WTC11 (cell line): ENCODE measurements at regions not wholly inside any gene's neighbourhood (a gene's known extent, or its start where the extent isn't known, plus 50 kb on each side); places are given as distances from the start of the nearest gene placed in this dataset.
"Not testable (repeated sequence)": the region's sequence is repeated elsewhere in the genome, so short reads cannot be mapped to it uniquely, and the experiment has no call there.

Experiments
- ATAC-seq: fragments of 200-7000 bp; cut with Tn5 transposase; 2 replicates; pipeline ENCODE4 v1.10.0; 2021; ENCODE audit warnings: mild to moderate bottlenecking, moderate library complexity
- CTCF ChIA-PET: fragments of 300-600 bp; sonication (Branson Sonifier 250); formaldehyde crosslinking; loops from one replicate; lab custom pipeline; 2021; ENCODE audit warnings: antibody characterized with exemption; lab: Charles Lee
- POLR2A ChIA-PET: fragments of 350-600 bp; sonication (Branson Sonifier 250); formaldehyde crosslinking; loops from one replicate; lab custom pipeline; 2021; ENCODE audit warnings: antibody characterized with exemption; lab: Charles Lee
- DNase-seq: peaks from one replicate; pipeline ENCODE4 v3.0.0; 2021; ENCODE audit warnings: low spot score
- H3K27ac Mint-ChIP-seq: 2 replicates; pipeline ENCODE4 v1.8.0; 2021; ENCODE audit warnings: mixed read lengths
- H3K27me3 Mint-ChIP-seq: 2 replicates; pipeline ENCODE4 v1.8.0; 2021; ENCODE audit warnings: low read depth, mild to moderate bottlenecking, moderate library complexity, mixed read lengths
- H3K36me3 Mint-ChIP-seq: 2 replicates; pipeline ENCODE4 v1.8.0; 2021; ENCODE audit warnings: mixed read lengths
- H3K4me1 Mint-ChIP-seq: 2 replicates; pipeline ENCODE4 v1.8.0; 2022; ENCODE audit warnings: mixed read lengths
- H3K4me3 Mint-ChIP-seq: 2 replicates; pipeline ENCODE4 v1.8.0; 2021; ENCODE audit warnings: mild to moderate bottlenecking, moderate library complexity, mixed read lengths
- H3K9me3 Mint-ChIP-seq: 2 replicates; pipeline ENCODE4 v1.8.0; 2021; ENCODE audit warnings: mixed read lengths
- ESRRA ChIP-seq: sonication (generic); formaldehyde crosslinking; IDR thresholded peaks from 2 replicates; pipeline ENCODE4 v1.8.1; 2022; ENCODE audit warnings: mild to moderate bottlenecking, missing genetic modification reagents, borderline replicate concordance
- FOXJ3 ChIP-seq: sonication (generic); formaldehyde crosslinking; IDR thresholded peaks from 2 replicates; pipeline ENCODE4 v1.9.0; 2021; ENCODE audit warnings: missing genetic modification reagents, mild to moderate bottlenecking, borderline replicate concordance
- FOXP1 ChIP-seq: sonication (generic); formaldehyde crosslinking; IDR thresholded peaks from 2 replicates; pipeline ENCODE4 v1.8.0; 2022; ENCODE audit warnings: missing genetic modification reagents, mild to moderate bottlenecking, moderate library complexity, borderline replicate concordance
- GABPB1 ChIP-seq: sonication (generic); formaldehyde crosslinking; IDR thresholded peaks from 2 replicates; pipeline ENCODE4 v1.8.1; 2023; ENCODE audit warnings: mild to moderate bottlenecking, missing genetic modification reagents
- NFYB ChIP-seq: sonication (generic); formaldehyde crosslinking; conservative IDR thresholded peaks from 2 replicates; pipeline ENCODE4 v1.8.0; 2022; ENCODE audit warnings: low read depth, missing genetic modification reagents
- RELA ChIP-seq: sonication (generic); formaldehyde crosslinking; IDR thresholded peaks from 2 replicates; pipeline ENCODE4 v1.8.1; 2022; ENCODE audit warnings: missing genetic modification reagents, mild to moderate bottlenecking, borderline replicate concordance
- SMAD4 ChIP-seq: sonication (generic); formaldehyde crosslinking; IDR thresholded peaks from 2 replicates; pipeline ENCODE4 v1.8.0; 2022; ENCODE audit warnings: mild to moderate bottlenecking, missing genetic modification reagents
- TCF7 ChIP-seq: sonication (generic); formaldehyde crosslinking; IDR thresholded peaks from 2 replicates; pipeline ENCODE4 v1.8.0; 2022; ENCODE audit warnings: mild to moderate bottlenecking, low read depth, missing genetic modification reagents, moderate library complexity
- TEAD1 ChIP-seq: sonication (generic); formaldehyde crosslinking; IDR thresholded peaks from 2 replicates; pipeline ENCODE4 v1.8.0; 2022; ENCODE audit warnings: mild to moderate bottlenecking, missing genetic modification reagents
- TEAD4 ChIP-seq: sonication (generic); formaldehyde crosslinking; IDR thresholded peaks from 2 replicates; pipeline ENCODE4 v1.8.0; 2022; ENCODE audit warnings: mild to moderate bottlenecking, missing genetic modification reagents
- ZBTB43 ChIP-seq: sonication (generic); formaldehyde crosslinking; IDR thresholded peaks from 2 replicates; pipeline ENCODE4 v1.8.1; 2023; ENCODE audit warnings: mild to moderate bottlenecking, missing genetic modification reagents
- ZNF121 ChIP-seq: sonication (generic); formaldehyde crosslinking; IDR thresholded peaks from 2 replicates; pipeline ENCODE4 v1.8.0; 2023; ENCODE audit warnings: missing genetic modification reagents
- ZNF532 ChIP-seq: fragments of 250-450 bp; sonication (Bioruptor Pico); IDR thresholded peaks from 2 replicates; pipeline ENCODE4 v1.9.0; 2021; ENCODE audit warnings: mild to moderate bottlenecking, borderline replicate concordance
- TF ChIP-seq, protein P1 (sequence below): fragments of 250-450 bp; sonication (Bioruptor Pico); IDR thresholded peaks from 2 replicates; pipeline ENCODE4 v1.8.0; 2021; ENCODE audit warnings: mild to moderate bottlenecking
- TF ChIP-seq, protein P2 (sequence below): sonication (generic); formaldehyde crosslinking; IDR thresholded peaks from 2 replicates; pipeline ENCODE4 v1.8.0; 2023; ENCODE audit warnings: mild to moderate bottlenecking, missing genetic modification reagents
- TF ChIP-seq, protein P3 (sequence below): sonication (generic); formaldehyde crosslinking; conservative IDR thresholded peaks from 2 replicates; pipeline ENCODE4 v1.8.1; 2022; ENCODE audit warnings: mild to moderate bottlenecking, missing genetic modification reagents

- H3K27me3 Mint-ChIP-seq, result no peaks in the 10 kb centered on the region; the same call in 1 of the 2 replicates
- DNase-seq, result no peak
- H3K27ac Mint-ChIP-seq, result no peak overlapping the region
- ATAC-seq, result no peak
- H3K4me3 Mint-ChIP-seq, result no peak overlapping the region
- ChIA-PET POLR2A (no interaction called here), CTCF (no interaction called here)
- TF ChIP-seq ZNF121 (CRISPR knock-in tag) (no peak), ESRRA (CRISPR knock-in tag) (no peak), GABPB1 (CRISPR knock-in tag) (peak; percentile 89)
- TF ChIP-seq, protein P1, sequence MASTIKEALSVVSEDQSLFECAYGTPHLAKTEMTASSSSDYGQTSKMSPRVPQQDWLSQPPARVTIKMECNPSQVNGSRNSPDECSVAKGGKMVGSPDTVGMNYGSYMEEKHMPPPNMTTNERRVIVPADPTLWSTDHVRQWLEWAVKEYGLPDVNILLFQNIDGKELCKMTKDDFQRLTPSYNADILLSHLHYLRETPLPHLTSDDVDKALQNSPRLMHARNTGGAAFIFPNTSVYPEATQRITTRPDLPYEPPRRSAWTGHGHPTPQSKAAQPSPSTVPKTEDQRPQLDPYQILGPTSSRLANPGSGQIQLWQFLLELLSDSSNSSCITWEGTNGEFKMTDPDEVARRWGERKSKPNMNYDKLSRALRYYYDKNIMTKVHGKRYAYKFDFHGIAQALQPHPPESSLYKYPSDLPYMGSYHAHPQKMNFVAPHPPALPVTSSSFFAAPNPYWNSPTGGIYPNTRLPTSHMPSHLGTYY (CRISPR knock-in tag), result no peak
- H3K4me1 Mint-ChIP-seq, result peaks cover 44% of the 10 kb centered on the region
- peaks cover 4% of the 10 kb centered on the region; the same call in 1 of the 2 replicates for H3K36me3 Mint-ChIP-seq
- H3K9me3 Mint-ChIP-seq, result peaks cover 8% of the 10 kb centered on the region
These were observed 199.1 kb upstream of the AHR start for GRCh38 chr7:17099083-17099973.

DNA sequence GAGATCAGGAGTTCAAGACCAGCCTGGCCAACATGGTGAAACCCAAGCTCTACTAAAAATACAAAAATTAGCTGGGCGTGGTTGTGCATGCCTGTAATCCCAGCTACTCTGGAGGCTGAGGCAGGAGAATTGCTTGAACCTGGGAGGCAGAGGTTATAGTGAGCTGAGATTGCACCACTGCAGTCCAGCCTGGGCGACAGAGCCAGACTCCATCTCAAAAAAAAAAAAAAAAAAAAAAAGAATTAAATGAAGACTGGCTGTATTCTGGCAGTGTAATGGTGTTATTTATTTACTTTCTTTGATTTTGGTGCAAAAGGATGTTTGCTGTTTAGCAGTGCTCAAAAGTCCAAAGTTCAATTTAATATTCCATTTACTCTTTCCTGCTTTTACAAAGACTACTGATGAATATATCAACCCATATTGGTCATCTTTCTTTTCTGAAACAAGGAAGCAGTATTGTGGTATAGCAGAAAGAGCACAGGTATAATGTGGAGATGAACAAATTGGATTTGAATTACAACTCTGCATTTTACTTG is 198.4 kb upstream of the AHR start:
- H3K4me3 Mint-ChIP-seq, POLR2A ChIA-PET, H3K27me3 Mint-ChIP-seq, H3K36me3 Mint-ChIP-seq, H3K27ac Mint-ChIP-seq, H3K9me3 Mint-ChIP-seq, CTCF ChIA-PET, ATAC-seq, DNase-seq: not testable (repeated sequence)
- H3K4me1 Mint-ChIP-seq, result peaks cover 45% of the 10 kb centered on the region

GRCh38 chr7:17101207-17101696 is 197.2 kb upstream of the AHR start:
- Mint-ChIP-seq H3K9me3 (peaks cover 8% of the 10 kb centered on the region), H3K36me3 (peaks cover 4% of the 10 kb centered on the region; the same call in 1 of the 2 replicates), H3K4me3 (no peak overlapping the region), H3K4me1 (peaks cover 40% of the 10 kb centered on the region), H3K27me3 (no peaks in the 10 kb centered on the region; the same call in 1 of the 2 replicates), H3K27ac (no peak overlapping the region)
- ChIA-PET CTCF (no interaction called here), POLR2A (no interaction called here)
- DNase-seq, result no peak
- TF ChIP-seq FOXP1 (CRISPR knock-in tag) (no peak), FOXJ3 (no peak), NFYB (CRISPR knock-in tag) (no peak), TEAD1 (no peak), SMAD4 (CRISPR knock-in tag) (no peak), ESRRA (CRISPR knock-in tag) (no peak)
- TF ChIP-seq, protein P2, sequence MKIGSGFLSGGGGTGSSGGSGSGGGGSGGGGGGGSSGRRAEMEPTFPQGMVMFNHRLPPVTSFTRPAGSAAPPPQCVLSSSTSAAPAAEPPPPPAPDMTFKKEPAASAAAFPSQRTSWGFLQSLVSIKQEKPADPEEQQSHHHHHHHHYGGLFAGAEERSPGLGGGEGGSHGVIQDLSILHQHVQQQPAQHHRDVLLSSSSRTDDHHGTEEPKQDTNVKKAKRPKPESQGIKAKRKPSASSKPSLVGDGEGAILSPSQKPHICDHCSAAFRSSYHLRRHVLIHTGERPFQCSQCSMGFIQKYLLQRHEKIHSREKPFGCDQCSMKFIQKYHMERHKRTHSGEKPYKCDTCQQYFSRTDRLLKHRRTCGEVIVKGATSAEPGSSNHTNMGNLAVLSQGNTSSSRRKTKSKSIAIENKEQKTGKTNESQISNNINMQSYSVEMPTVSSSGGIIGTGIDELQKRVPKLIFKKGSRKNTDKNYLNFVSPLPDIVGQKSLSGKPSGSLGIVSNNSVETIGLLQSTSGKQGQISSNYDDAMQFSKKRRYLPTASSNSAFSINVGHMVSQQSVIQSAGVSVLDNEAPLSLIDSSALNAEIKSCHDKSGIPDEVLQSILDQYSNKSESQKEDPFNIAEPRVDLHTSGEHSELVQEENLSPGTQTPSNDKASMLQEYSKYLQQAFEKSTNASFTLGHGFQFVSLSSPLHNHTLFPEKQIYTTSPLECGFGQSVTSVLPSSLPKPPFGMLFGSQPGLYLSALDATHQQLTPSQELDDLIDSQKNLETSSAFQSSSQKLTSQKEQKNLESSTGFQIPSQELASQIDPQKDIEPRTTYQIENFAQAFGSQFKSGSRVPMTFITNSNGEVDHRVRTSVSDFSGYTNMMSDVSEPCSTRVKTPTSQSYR (CRISPR knock-in tag), result no peak
- TF ChIP-seq, protein P3, sequence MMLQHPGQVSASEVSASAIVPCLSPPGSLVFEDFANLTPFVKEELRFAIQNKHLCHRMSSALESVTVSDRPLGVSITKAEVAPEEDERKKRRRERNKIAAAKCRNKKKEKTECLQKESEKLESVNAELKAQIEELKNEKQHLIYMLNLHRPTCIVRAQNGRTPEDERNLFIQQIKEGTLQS (CRISPR knock-in tag), result no peak
- no peak for ATAC-seq

- H3K27me3 Mint-ChIP-seq, result no peaks in the 10 kb centered on the region; the same call in 1 of the 2 replicates
- peaks cover 37% of the 10 kb centered on the region for H3K4me1 Mint-ChIP-seq
- POLR2A ChIA-PET, result no interaction called here
- H3K36me3 Mint-ChIP-seq, result peaks cover 4% of the 10 kb centered on the region; the same call in 1 of the 2 replicates
- H3K27ac Mint-ChIP-seq, result no peak overlapping the region
- H3K4me3 Mint-ChIP-seq, result no peak overlapping the region
- ATAC-seq (peak; percentile 92), DNase-seq (no peak)
- CTCF ChIA-PET, result no interaction called here
- H3K9me3 Mint-ChIP-seq, result peaks cover 13% of the 10 kb centered on the region
- no peak for TF ChIP-seq RELA (CRISPR knock-in tag)
- no peak for TF ChIP-seq ZBTB43 (CRISPR knock-in tag)
- TF ChIP-seq NFYB (CRISPR knock-in tag), result no peak
- no peak for TF ChIP-seq TEAD4 (CRISPR knock-in tag)
- no peak for TF ChIP-seq ZNF532 (CRISPR knock-in tag)
- no peak for TF ChIP-seq TCF7
These were observed 195.3 kb upstream of the AHR start for GRCh38 chr7:17103170-17103569.
